Skin epidermis (tissue), 12 donors: ENCODE measurements at regions not wholly inside any gene's neighbourhood (a gene's known extent, or its start where the extent isn't known, plus 50 kb on each side); places are given as distances from the start of the nearest gene placed in this dataset.
"Not testable (repeated sequence)": the region's sequence is repeated elsewhere in the genome, so short reads cannot be mapped to it uniquely, and the experiment has no call there.

Source experiments
- H3K27ac ChIP-seq, 21 experiments: fragments of 200-600 bp; sonication (generic) in 11 of 21; one replicate each; pipeline ENCODE4 v1.5.0; 2020; ENCODE audit warnings: mild to moderate bottlenecking in 3 of 21, inconsistent platforms in 2 of 21, moderate library complexity in 2 of 21
- H3K4me3 ChIP-seq, 7 experiments: fragments of 200-600 bp; sonication (generic) in 2 of 7; one replicate each; pipeline ENCODE4 v1.5.0; 2020; ENCODE audit warnings: inconsistent platforms in 2 of 7, mild to moderate bottlenecking in 2 of 7, moderate library complexity in 1 of 7

GRCh38 chr14:30063746-30064145 lies 136.1 kb upstream of the PRKD1 start:
- Histone ChIP-seq H3K27ac (no peak overlapping the region), H3K4me3 (no peak overlapping the region)

GRCh38 chr14:30064454-30064853 lies 136.8 kb upstream of the PRKD1 start:
- no peak overlapping the region for H3K4me3 ChIP-seq
- H3K27ac ChIP-seq, result no peak overlapping the region

GRCh38 chr14:30069536-30069935 lies 141.9 kb upstream of the PRKD1 start:
- no peak overlapping the region for H3K27ac ChIP-seq
- no peak overlapping the region for H3K4me3 ChIP-seq

GRCh38 chr14:30072454-30072853 lies 144.8 kb upstream of the PRKD1 start:
- H3K27ac ChIP-seq, H3K4me3 ChIP-seq: not testable (repeated sequence)

GRCh38 chr14:30077946-30078345 lies 150.3 kb upstream of the PRKD1 start:
- Histone ChIP-seq H3K4me3 (no peak overlapping the region), H3K27ac (peak overlapping the region in 1 of 21 experiments; percentile 7)

GRCh38 chr14:30078811-30079402 lies 151.3 kb upstream of the PRKD1 start:
- no peak overlapping the region for H3K4me3 ChIP-seq
- H3K27ac ChIP-seq, result peak overlapping the region in 1 of 21 experiments; percentile 7

GRCh38 chr14:30082486-30082885 lies 154.8 kb upstream of the PRKD1 start:
- Histone ChIP-seq H3K4me3 (no peak overlapping the region), H3K27ac (no peak overlapping the region)

- Histone ChIP-seq H3K4me3 (no peak overlapping the region), H3K27ac (no peak overlapping the region)
These were observed 157.2 kb upstream of the PRKD1 start for GRCh38 chr14:30084811-30085210.

GRCh38 chr14:30085943-30086342 lies 158.3 kb upstream of the PRKD1 start:
- Histone ChIP-seq H3K27ac (no peak overlapping the region), H3K4me3 (no peak overlapping the region)

GRCh38 chr14:30088620-30089019 lies 161.0 kb upstream of the PRKD1 start:
- H3K27ac ChIP-seq, result no peak overlapping the region
- no peak overlapping the region for H3K4me3 ChIP-seq

- H3K4me3 ChIP-seq, result no peak overlapping the region
- no peak overlapping the region for H3K27ac ChIP-seq
These were observed 181.5 kb upstream of the PRKD1 start for GRCh38 chr14:30108975-30109700.

- H3K4me3 ChIP-seq, result no peak overlapping the region
These were observed 186.4 kb upstream of the PRKD1 start for GRCh38 chr14:30114051-30114450.

GRCh38 chr14:30115756-30116155 lies 188.1 kb upstream of the PRKD1 start:
- no peak overlapping the region for H3K27ac ChIP-seq
- H3K4me3 ChIP-seq, result no peak overlapping the region

More at GRCh38 chr14:30114051-30114450, 186.4 kb upstream of the PRKD1 start:
- H3K27ac ChIP-seq, result no peak overlapping the region

- H3K27ac ChIP-seq, result no peak overlapping the region
- no peak overlapping the region for H3K4me3 ChIP-seq
These were observed 191.5 kb upstream of the PRKD1 start for GRCh38 chr14:30118992-30119640.

- Histone ChIP-seq H3K27ac (no peak overlapping the region), H3K4me3 (no peak overlapping the region)
These were observed 197.8 kb upstream of the PRKD1 start for GRCh38 chr14:30125322-30125979.

- H3K4me3 ChIP-seq, result no peak overlapping the region
- H3K27ac ChIP-seq, result no peak overlapping the region
These were observed 202.2 kb upstream of the PRKD1 start for GRCh38 chr14:30129807-30130206.

GRCh38 chr14:30131581-30132097 lies 204.0 kb upstream of the PRKD1 start:
- no peak overlapping the region for H3K4me3 ChIP-seq
- H3K27ac ChIP-seq, result no peak overlapping the region

- H3K27ac ChIP-seq, result no peak overlapping the region
These were observed 204.5 kb upstream of the PRKD1 start for GRCh38 chr14:30132196-30132595.

GRCh38 chr14:30134936-30135335 lies 207.3 kb upstream of the PRKD1 start:
- Histone ChIP-seq H3K27ac (no peak overlapping the region), H3K4me3 (no peak overlapping the region)

More at GRCh38 chr14:30132196-30132595, 204.5 kb upstream of the PRKD1 start:
- H3K4me3 ChIP-seq, result no peak overlapping the region

- Histone ChIP-seq H3K4me3 (no peak overlapping the region), H3K27ac (no peak overlapping the region)
These were observed 210.9 kb upstream of the PRKD1 start for GRCh38 chr14:30138567-30138966.
